Suprapubic skin (tissue), 4 donors: ENCODE measurements at regions not wholly inside any gene's neighbourhood (a gene's known extent, or its start where the extent isn't known, plus 50 kb on each side); places are given as distances from the start of the nearest gene placed in this dataset.

Experiments
- CTCF ChIP-seq, 2 donors: fragments of 200-600 bp in 1 of 2; fragments of 450-650 bp in 1 of 2; sonication (generic) in 1 of 2; IDR thresholded peaks; one replicate each; pipeline ENCODE4 v1.5.1; 2016 to 2019; ENCODE audit warnings: antibody characterized with exemption in 2 of 2, mild to moderate bottlenecking in 1 of 2, moderate library complexity in 1 of 2
- EP300 ChIP-seq: sonication (generic); formaldehyde crosslinking; IDR thresholded peaks from one replicate; pipeline ENCODE4 v1.6.1; 2017; ENCODE audit warnings: antibody characterized with exemption
- POLR2AphosphoS5 ChIP-seq, 3 donors: sonication (generic); formaldehyde crosslinking; IDR thresholded peaks; one replicate each; pipeline ENCODE4 v1.6.1; 2017; ENCODE audit warnings: antibody characterized with exemption in 3 of 3

GRCh38 chr4:81648576-81649275 lies 177.0 kb upstream of the RASGEF1B start:
- TF ChIP-seq CTCF (IDR thresholded peaks at IDR 0.05) (no peak), EP300 (no peak), POLR2AphosphoS5 (IDR thresholded peaks at IDR 0.05) (no peak)
